ENCODE measurements at regions not wholly inside any gene's neighbourhood (a gene's known extent, or its start where the extent isn't known, plus 50 kb on each side); places are given as distances from the start of the nearest gene placed in this dataset.

DNA sequence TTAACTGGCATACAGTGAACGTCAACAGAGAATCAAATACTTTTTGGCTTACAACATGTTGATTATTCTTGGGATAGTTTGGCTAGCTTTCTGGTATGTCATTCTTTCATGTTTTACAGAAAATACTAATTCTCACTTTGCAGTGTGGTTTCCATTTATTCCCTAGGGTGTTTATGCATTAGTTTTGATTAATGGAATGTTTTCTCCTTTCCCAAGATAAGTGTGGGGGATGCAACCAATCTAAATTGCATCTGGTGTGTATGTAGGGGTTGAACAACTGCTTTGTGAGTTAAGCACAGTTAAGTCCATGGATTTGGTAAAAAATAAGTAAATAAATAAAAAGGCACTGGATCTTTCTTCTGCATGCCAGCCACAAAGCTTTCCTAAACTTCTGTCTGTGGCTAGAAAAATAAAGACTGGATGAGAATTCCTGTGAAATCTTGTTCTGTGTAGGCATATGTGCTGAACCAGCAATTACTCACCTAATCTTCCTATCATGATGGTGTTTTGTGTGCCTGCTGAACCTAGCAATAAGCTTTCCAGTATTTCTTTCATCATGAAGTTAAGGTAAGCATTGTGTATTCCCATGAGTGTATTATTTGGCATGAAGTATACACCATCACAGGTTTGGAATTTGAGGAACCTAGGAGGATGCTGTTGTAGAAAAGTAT, 50.6 kb upstream of the TENM3 start:
- Histone ChIP-seq H3K9me3 (ENCODE audit: low read depth, low read length) (no peaks in the 10 kb centered on the region), H3K27ac (no peak overlapping the region), H3K9ac (ENCODE audit: insufficient read length) (no peak overlapping the region), H3K4me3 (no peak overlapping the region), H3K36me3 (ENCODE audit: insufficient read depth, low read length) (no peaks in the 10 kb centered on the region)
- TF ChIP-seq FOXP2 (optimal IDR thresholded peaks at IDR 0.05; ENCODE audit: control extremely low read depth, extremely low read length, insufficient read depth) (no peak), POLR2AphosphoS5 (IDR thresholded peaks at IDR 0.05; ENCODE audit: borderline replicate concordance, low read depth, low read length) (no peak), EZH2 (IDR thresholded peaks at IDR 0.05) (no peak)
- DNase-seq (ENCODE audit: low read depth, low spot score): no peak

DNA sequence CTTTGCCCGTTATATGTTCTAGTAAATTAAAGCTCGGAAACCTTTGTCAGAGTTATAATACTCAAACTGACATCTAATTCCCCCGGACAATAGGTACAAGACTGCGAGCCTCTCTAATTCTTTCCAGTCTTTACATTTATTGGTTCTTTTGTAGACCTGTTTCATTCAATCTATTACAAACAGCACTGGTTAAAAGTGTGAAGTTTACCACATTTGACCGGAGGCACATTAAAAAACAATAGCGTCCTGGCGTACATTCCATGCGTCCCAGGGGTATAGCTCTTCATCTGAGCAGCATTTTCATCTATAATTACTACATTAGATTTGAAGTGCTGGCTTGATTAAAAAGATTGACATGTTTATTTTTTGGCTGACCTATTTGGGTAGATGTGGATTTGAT, 49.9 kb upstream of the TENM3 start:
- no peaks in the 10 kb centered on the region for H3K9me3 ChIP-seq (ENCODE audit: low read depth, low read length)
- H3K27ac ChIP-seq: no peak overlapping the region
- no peaks in the 10 kb centered on the region for H3K36me3 ChIP-seq (ENCODE audit: insufficient read depth, low read length)
- DNase-seq (ENCODE audit: low read depth, low spot score): no peak
- no peak overlapping the region for H3K9ac ChIP-seq (ENCODE audit: insufficient read length)
- TF ChIP-seq FOXP2 (optimal IDR thresholded peaks at IDR 0.05; ENCODE audit: control extremely low read depth, extremely low read length, insufficient read depth) (no peak), EZH2 (IDR thresholded peaks at IDR 0.05) (no peak), POLR2AphosphoS5 (IDR thresholded peaks at IDR 0.05; ENCODE audit: borderline replicate concordance, low read depth, low read length) (no peak)
- H3K4me3 ChIP-seq: no peak overlapping the region
